Mesothelial cell of epicardium (in vitro differentiated cells): ENCODE measurements at regions not wholly inside any gene's neighbourhood (a gene's known extent, or its start where the extent isn't known, plus 50 kb on each side); places are given as distances from the start of the nearest gene placed in this dataset.

Source experiments
- DNase-seq, 2 experiments: peaks; one replicate each; pipeline ENCODE4 v3.0.0; 2021; ENCODE audit warnings: low spot score in 2 of 2; ENCODE audit not compliant: unreplicated experiment in 2 of 2
- H3K27ac Mint-ChIP-seq: 2 replicates; pipeline ENCODE4 v1.8.0; 2021; ENCODE audit warnings: mixed read lengths
- H3K27me3 Mint-ChIP-seq: 2 replicates; pipeline ENCODE4 v1.8.0; 2021; ENCODE audit warnings: low read depth, mixed read lengths
- H3K36me3 Mint-ChIP-seq: 2 replicates; pipeline ENCODE4 v1.8.0; 2021; ENCODE audit warnings: mixed read lengths
- H3K4me1 Mint-ChIP-seq: 2 replicates; pipeline ENCODE4 v1.8.0; 2021; ENCODE audit warnings: mixed read lengths
- H3K4me3 Mint-ChIP-seq: 2 replicates; pipeline ENCODE4 v1.8.0; 2021; ENCODE audit warnings: mild to moderate bottlenecking, moderate library complexity, mixed read lengths
- H3K9me3 Mint-ChIP-seq: 2 replicates; pipeline ENCODE4 v1.8.0; 2021; ENCODE audit warnings: mixed read lengths
- TF ChIP-seq, protein P1 (sequence below): fragments of 200-600 bp; sonication (generic); IDR thresholded peaks from one replicate; pipeline ENCODE4 v1.5.0; 2021; ENCODE audit warnings: antibody characterized with exemption; ENCODE audit not compliant: unreplicated experiment

DNA sequence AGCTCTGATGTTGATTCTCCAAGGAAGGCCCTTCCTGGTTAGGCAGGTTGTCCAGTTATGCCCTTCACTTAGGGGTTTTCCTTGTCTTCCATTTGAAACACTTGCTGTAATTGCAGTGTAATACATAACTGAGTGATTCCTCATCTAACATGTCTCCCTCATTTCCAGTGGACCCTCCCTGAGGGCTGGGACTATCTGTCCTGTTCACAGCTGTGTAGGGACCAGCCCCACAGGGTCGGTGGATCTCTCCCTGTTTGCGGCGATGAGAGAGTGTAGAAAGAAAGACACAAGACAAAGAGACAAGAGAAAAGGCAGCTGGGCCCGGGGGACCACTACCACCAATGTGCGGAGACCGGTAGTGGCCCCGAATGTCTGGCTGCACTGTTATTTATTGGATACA is 135.9 kb upstream of the EEPD1 start:
- Mint-ChIP-seq H3K27ac (no peak overlapping the region), H3K27me3 (no peaks in the 10 kb centered on the region), H3K4me1 (peaks cover 25% of the 10 kb centered on the region), H3K4me3 (no peak overlapping the region), H3K36me3 (no peaks in the 10 kb centered on the region), H3K9me3 (peaks cover 5% of the 10 kb centered on the region)
- TF ChIP-seq, protein P1, sequence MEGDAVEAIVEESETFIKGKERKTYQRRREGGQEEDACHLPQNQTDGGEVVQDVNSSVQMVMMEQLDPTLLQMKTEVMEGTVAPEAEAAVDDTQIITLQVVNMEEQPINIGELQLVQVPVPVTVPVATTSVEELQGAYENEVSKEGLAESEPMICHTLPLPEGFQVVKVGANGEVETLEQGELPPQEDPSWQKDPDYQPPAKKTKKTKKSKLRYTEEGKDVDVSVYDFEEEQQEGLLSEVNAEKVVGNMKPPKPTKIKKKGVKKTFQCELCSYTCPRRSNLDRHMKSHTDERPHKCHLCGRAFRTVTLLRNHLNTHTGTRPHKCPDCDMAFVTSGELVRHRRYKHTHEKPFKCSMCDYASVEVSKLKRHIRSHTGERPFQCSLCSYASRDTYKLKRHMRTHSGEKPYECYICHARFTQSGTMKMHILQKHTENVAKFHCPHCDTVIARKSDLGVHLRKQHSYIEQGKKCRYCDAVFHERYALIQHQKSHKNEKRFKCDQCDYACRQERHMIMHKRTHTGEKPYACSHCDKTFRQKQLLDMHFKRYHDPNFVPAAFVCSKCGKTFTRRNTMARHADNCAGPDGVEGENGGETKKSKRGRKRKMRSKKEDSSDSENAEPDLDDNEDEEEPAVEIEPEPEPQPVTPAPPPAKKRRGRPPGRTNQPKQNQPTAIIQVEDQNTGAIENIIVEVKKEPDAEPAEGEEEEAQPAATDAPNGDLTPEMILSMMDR: no peak
- no peak for DNase-seq

GRCh38 chr7:36018816-36019484 is 134.1 kb upstream of the EEPD1 start:
- DNase-seq: no peak
- TF ChIP-seq, protein P1: no peak
- Mint-ChIP-seq H3K4me1 (peaks cover 29% of the 10 kb centered on the region), H3K27me3 (no peaks in the 10 kb centered on the region), H3K9me3 (peaks cover 5% of the 10 kb centered on the region), H3K27ac (no peak overlapping the region), H3K36me3 (no peaks in the 10 kb centered on the region), H3K4me3 (no peak overlapping the region)

- Mint-ChIP-seq H3K4me3 (no peak overlapping the region), H3K36me3 (no peaks in the 10 kb centered on the region), H3K27me3 (no peaks in the 10 kb centered on the region), H3K9me3 (peaks cover 5% of the 10 kb centered on the region), H3K27ac (no peak overlapping the region), H3K4me1 (peaks cover 30% of the 10 kb centered on the region)
- TF ChIP-seq, protein P1: no peak
- no peak for DNase-seq
Measured at GRCh38 chr7:36019538-36019937, 133.5 kb upstream of the EEPD1 start.

GRCh38 chr7:36019980-36020379 is 133.1 kb upstream of the EEPD1 start:
- H3K4me3 Mint-ChIP-seq: no peak overlapping the region
- TF ChIP-seq, protein P1: no peak
- no peak overlapping the region for H3K27ac Mint-ChIP-seq
- H3K4me1 Mint-ChIP-seq: peaks cover 30% of the 10 kb centered on the region
- H3K36me3 Mint-ChIP-seq: no peaks in the 10 kb centered on the region
- DNase-seq: no peak
- H3K9me3 Mint-ChIP-seq: peaks cover 5% of the 10 kb centered on the region
- H3K27me3 Mint-ChIP-seq: no peaks in the 10 kb centered on the region

- no peak overlapping the region for H3K4me3 Mint-ChIP-seq
- DNase-seq: no peak
- no peaks in the 10 kb centered on the region for H3K27me3 Mint-ChIP-seq
- H3K4me1 Mint-ChIP-seq: peaks cover 24% of the 10 kb centered on the region
- no peaks in the 10 kb centered on the region for H3K36me3 Mint-ChIP-seq
- H3K9me3 Mint-ChIP-seq: peaks cover 5% of the 10 kb centered on the region
- no peak overlapping the region for H3K27ac Mint-ChIP-seq
- TF ChIP-seq, protein P1: no peak
Measured at GRCh38 chr7:36021367-36021766, 131.7 kb upstream of the EEPD1 start.
